H54 (cell line): ENCODE measurements at regions not wholly inside any gene's neighbourhood (a gene's known extent, or its start where the extent isn't known, plus 50 kb on each side); places are given as distances from the start of the nearest gene placed in this dataset.
"Not testable (repeated sequence)": the region's sequence is repeated elsewhere in the genome, so short reads cannot be mapped to it uniquely, and the experiment has no call there.

Source experiments
- DNase-seq: peaks from one replicate; pipeline ENCODE4 v3.0.0; 2011; ENCODE audit warnings: low spot score, mixed read lengths; ENCODE audit not compliant: insufficient read length
- FAIRE-seq: peaks from 3 replicates; lab custom pipeline; 2011; peaks lifted over from hg19 to GRCh38; lab: Jason Lieb, UNC

GRCh38 chrX:141066263-141066662 lies 63.9 kb downstream of the SPANXB1 start:
- not testable (repeated sequence) for DNase-seq, FAIRE-seq

GRCh38 chrX:141084130-141084529 lies 81.7 kb downstream of the SPANXB1 start:
- FAIRE-seq, DNase-seq: not testable (repeated sequence)

- FAIRE-seq = peak; percentile 94
- DNase-seq = not testable (repeated sequence)
Observed at GRCh38 chrX:141103784-141104523, 73.0 kb downstream of the LDOC1 start.

- not testable (repeated sequence) for DNase-seq
- peak; percentile 96 for FAIRE-seq
Observed at GRCh38 chrX:141111209-141111608, 65.7 kb downstream of the LDOC1 start.
